Liver (tissue), 3 donors: ENCODE measurements at regions not wholly inside any gene's neighbourhood (a gene's known extent, or its start where the extent isn't known, plus 50 kb on each side); places are given as distances from the start of the nearest gene placed in this dataset.

Source experiments
- EGR1 ChIP-seq, 2 donors: IDR thresholded peaks; 2 replicates each; pipeline ENCODE4 v1.6.1; 2016 to 2018; ENCODE audit warnings: antibody characterized with exemption in 2 of 2, low read depth in 2 of 2
- GABPA ChIP-seq, 2 donors: IDR thresholded peaks in 1 of 2; conservative IDR thresholded peaks in 1 of 2; 2 replicates each; pipeline ENCODE4 v1.6.1; 2016; ENCODE audit warnings: antibody characterized with exemption in 2 of 2, mild to moderate bottlenecking in 1 of 2, moderate library complexity in 1 of 2
- HNF4G ChIP-seq: IDR thresholded peaks from 2 replicates; pipeline ENCODE4 v1.6.1; 2016; ENCODE audit warnings: antibody characterized with exemption
- JUND ChIP-seq, 2 donors: IDR thresholded peaks; 2 replicates each; pipeline ENCODE4 v1.6.1; 2016; ENCODE audit warnings: antibody characterized with exemption in 2 of 2
- RAD21 ChIP-seq, 2 donors: IDR thresholded peaks; 2 replicates each; pipeline ENCODE4 v1.6.1; 2016; ENCODE audit warnings: antibody characterized with exemption in 2 of 2, mild to moderate bottlenecking in 2 of 2
- RXRA ChIP-seq, 2 donors: IDR thresholded peaks; 2 replicates each; pipeline ENCODE4 v1.6.1; 2017 to 2018; ENCODE audit warnings: antibody characterized with exemption in 2 of 2, mild to moderate bottlenecking in 1 of 2
- SP1 ChIP-seq: IDR thresholded peaks from 2 replicates; pipeline ENCODE4 v1.6.1; 2018; ENCODE audit warnings: antibody characterized with exemption, mild to moderate bottlenecking
- TAF1 ChIP-seq: conservative IDR thresholded peaks from 2 replicates; pipeline ENCODE4 v1.6.1; 2016; ENCODE audit warnings: antibody characterized with exemption, mild to moderate bottlenecking
- YY1 ChIP-seq: IDR thresholded peaks from 2 replicates; pipeline ENCODE4 v1.6.1; 2016; ENCODE audit warnings: antibody characterized with exemption, mild to moderate bottlenecking
- ZBTB33 ChIP-seq: IDR thresholded peaks from 2 replicates; pipeline ENCODE4 v1.6.1; 2016; ENCODE audit warnings: antibody characterized with exemption
- TF ChIP-seq, protein P1 (sequence below): fragments of 150-350 bp; IDR thresholded peaks from 2 replicates; pipeline ENCODE4 v1.5.1; 2017; ENCODE audit warnings: improper control_type of control experiment, low read depth, low read length; ENCODE audit not compliant: missing input control
- TF ChIP-seq, protein P2 (sequence below): IDR thresholded peaks from 2 replicates; pipeline ENCODE4 v1.6.1; 2016; ENCODE audit warnings: antibody characterized with exemption
- TF ChIP-seq, protein P3 (sequence below): IDR thresholded peaks from 2 replicates; pipeline ENCODE4 v1.6.1; 2016; ENCODE audit warnings: antibody characterized with exemption
- donor health status: healthy.
- donor health status: healthy.

DNA sequence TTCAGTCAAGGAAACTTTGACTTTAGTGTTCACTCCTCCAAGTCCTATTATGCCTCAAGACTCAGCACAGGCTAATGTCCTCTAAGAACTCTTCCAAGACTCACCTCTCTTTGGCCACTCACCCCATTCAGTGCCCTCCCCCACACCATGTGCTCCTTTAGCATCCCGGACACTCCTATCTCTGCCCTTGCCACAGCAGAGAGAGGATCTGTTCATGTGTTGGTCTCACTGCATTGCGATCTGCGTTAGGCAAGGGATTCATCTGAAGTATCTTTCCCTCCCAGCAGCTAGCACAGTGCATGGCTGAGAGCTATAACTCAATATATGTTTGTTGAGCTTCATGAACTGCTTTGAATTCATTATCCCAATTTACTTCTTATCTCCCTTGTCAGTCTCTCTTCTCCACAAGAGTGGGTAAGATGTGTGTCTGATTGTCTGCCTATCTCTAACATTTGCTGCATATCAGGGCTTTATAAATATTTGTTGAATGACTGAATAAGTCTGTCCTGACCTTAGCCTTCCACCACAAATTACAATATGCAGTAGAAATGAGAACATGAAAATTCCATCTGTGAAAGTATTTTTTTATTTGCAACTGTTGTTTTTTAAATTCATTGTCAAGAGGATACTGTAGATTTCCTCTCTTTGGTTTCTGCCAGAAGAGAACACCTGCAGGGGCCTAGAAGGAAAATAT is 179.9 kb upstream of the NCKAP5 start:
- TF ChIP-seq, protein P1, sequence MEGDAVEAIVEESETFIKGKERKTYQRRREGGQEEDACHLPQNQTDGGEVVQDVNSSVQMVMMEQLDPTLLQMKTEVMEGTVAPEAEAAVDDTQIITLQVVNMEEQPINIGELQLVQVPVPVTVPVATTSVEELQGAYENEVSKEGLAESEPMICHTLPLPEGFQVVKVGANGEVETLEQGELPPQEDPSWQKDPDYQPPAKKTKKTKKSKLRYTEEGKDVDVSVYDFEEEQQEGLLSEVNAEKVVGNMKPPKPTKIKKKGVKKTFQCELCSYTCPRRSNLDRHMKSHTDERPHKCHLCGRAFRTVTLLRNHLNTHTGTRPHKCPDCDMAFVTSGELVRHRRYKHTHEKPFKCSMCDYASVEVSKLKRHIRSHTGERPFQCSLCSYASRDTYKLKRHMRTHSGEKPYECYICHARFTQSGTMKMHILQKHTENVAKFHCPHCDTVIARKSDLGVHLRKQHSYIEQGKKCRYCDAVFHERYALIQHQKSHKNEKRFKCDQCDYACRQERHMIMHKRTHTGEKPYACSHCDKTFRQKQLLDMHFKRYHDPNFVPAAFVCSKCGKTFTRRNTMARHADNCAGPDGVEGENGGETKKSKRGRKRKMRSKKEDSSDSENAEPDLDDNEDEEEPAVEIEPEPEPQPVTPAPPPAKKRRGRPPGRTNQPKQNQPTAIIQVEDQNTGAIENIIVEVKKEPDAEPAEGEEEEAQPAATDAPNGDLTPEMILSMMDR = no peak
- TF ChIP-seq SP1 = no peak
- no peak for TF ChIP-seq GABPA (IDR thresholded peaks at IDR 0.05 in 1 of 2, conservative IDR thresholded peaks at IDR 0.05 in 1 of 2)
- no peak for TF ChIP-seq RXRA (IDR thresholded peaks at IDR 0.05)
- TF ChIP-seq, protein P2, sequence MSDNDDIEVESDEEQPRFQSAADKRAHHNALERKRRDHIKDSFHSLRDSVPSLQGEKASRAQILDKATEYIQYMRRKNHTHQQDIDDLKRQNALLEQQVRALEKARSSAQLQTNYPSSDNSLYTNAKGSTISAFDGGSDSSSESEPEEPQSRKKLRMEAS = no peak
- no peak for TF ChIP-seq ZBTB33
- TF ChIP-seq YY1 = no peak
- TF ChIP-seq HNF4G = no peak
- TF ChIP-seq TAF1 = no peak
- no peak for TF ChIP-seq EGR1 (IDR thresholded peaks at IDR 0.05; ENCODE audit: low read depth in 2 of 2)
- TF ChIP-seq, protein P3, sequence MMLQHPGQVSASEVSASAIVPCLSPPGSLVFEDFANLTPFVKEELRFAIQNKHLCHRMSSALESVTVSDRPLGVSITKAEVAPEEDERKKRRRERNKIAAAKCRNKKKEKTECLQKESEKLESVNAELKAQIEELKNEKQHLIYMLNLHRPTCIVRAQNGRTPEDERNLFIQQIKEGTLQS = no peak
- TF ChIP-seq RAD21 (IDR thresholded peaks at IDR 0.05) = no peak
- no peak for TF ChIP-seq JUND (IDR thresholded peaks at IDR 0.05)
